ENCODE measurements at regions not wholly inside any gene's neighbourhood (a gene's known extent, or its start where the extent isn't known, plus 50 kb on each side); places are given as distances from the start of the nearest gene placed in this dataset.

- intact Hi-C loops (cut with DNase I; ENCODE audit: low total_unique reads) = no loop called here
- TF ChIP-seq CTCF (IDR thresholded peaks at IDR 0.05) = no peak
- no peak for TF ChIP-seq POLR2A (IDR thresholded peaks at IDR 0.05)
- H3K9me3 ChIP-seq = no peaks in the 10 kb centered on the region
- no peak overlapping the region for H3K4me3 ChIP-seq
- no peak overlapping the region for H3K27ac ChIP-seq
- no peaks in the 10 kb centered on the region for H3K4me1 ChIP-seq
- H3K36me3 ChIP-seq = no peaks in the 10 kb centered on the region
- DNase-seq = no peak
- H3K27me3 ChIP-seq = no peaks in the 10 kb centered on the region
These were observed 274.9 kb downstream of the HAPSTR1 start for GRCh38 chr16:9366048-9366969.

- DNase-seq = peak in 1 of 2 donors; percentile 19
- intact Hi-C loops (cut with DNase I; ENCODE audit: low total_unique reads) = no loop called here
- H3K27ac ChIP-seq = no peak overlapping the region
- no peak for TF ChIP-seq POLR2A (IDR thresholded peaks at IDR 0.05)
- TF ChIP-seq CTCF (IDR thresholded peaks at IDR 0.05) = no peak
- no peak overlapping the region for H3K4me3 ChIP-seq
- no peaks in the 10 kb centered on the region for H3K9me3 ChIP-seq
- H3K4me1 ChIP-seq = no peaks in the 10 kb centered on the region
- no peaks in the 10 kb centered on the region for H3K36me3 ChIP-seq
- H3K27me3 ChIP-seq = no peaks in the 10 kb centered on the region
These were observed 278.6 kb downstream of the HAPSTR1 start for GRCh38 chr16:9370061-9370491.

DNA sequence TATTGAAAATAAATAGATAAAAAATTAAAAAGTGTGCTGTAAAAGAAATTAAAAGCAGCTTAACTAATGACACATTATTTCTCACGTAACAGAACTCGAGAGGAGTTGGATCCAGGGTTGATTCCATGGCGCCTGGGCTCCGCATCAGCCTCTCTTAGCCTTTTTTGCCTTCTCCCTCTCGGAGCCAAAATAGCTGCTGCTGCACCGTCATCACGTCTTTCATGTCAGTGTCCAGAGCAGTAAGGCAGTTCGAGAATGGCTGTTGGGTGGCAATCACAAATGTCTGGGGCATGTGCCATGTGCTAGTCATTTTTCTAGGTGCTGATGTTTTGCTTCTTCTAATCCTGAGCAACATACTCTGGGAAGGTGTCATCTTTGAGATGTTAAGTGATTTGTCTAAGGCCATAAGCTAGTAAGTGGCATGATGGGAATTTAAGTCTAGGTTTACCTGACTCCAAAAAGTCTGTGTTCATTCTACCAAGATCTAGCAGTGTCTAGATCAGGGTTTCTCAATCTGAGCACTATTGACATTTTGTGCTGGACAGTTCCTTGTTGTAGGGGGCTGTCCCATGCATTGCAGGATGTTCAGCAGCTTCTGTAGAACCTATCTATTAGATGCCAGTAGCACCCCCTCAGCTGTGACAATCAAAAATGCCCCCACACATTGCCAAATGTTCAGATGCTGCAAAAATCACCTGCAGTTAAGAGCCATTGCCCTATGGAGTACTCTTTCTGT is 280.4 kb downstream of the HAPSTR1 start:
- intact Hi-C loops (cut with DNase I; ENCODE audit: low total_unique reads) = no loop called here

DNA sequence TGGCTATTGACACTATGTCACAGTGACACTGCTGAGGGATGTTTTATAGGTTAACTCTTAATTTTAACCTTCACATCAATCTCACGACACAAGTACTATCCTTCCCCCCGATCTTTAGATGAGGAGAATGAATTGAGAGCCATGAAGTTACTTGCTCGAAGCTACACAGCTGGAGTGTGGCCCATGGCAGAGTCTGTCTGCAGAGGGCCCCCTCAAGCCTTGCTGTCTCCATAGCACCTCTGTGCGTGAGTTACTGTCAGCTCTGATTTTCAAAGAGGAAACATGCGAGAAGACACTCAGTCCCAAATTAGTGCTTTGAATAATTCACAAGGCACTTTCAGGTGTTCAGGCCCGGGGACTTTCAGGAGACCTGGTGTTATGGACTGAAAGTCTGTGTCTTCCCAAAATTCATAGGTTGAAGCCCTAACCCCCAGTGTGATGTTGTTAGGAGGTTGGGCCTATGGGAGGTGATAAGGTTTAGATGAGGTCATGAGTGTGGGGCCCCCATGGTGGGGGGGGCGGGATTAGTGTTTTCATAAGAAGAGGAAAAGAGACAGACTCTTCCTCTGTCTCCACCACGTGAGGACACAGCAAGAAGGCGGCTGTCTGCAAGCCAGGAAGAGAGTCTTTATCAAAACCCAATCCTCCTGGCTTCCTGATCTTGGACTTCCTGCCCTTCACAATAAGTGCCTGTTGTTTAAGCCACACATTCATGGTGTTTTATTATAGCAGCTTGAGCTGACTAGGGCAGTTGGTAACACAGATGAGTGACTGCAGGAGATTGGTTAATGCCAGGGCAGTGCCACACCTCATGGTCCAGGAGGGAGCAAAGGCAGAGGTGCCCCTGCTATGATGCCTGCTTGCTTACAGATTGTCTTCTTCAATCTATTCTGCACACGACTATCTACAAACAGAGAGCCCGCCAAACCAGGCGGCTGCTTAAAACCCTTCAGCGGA is 281.8 kb downstream of the HAPSTR1 start:
- Histone ChIP-seq H3K4me3 (no peak overlapping the region), H3K27me3 (no peaks in the 10 kb centered on the region), H3K9me3 (no peaks in the 10 kb centered on the region), H3K36me3 (no peaks in the 10 kb centered on the region), H3K4me1 (no peaks in the 10 kb centered on the region), H3K27ac (no peak overlapping the region)
- no peak for TF ChIP-seq POLR2A (IDR thresholded peaks at IDR 0.05)
- no peak for TF ChIP-seq CTCF (IDR thresholded peaks at IDR 0.05)
- DNase-seq = no peak
- intact Hi-C loops (cut with DNase I; ENCODE audit: low total_unique reads) = no loop called here

More for the DNA sequence above, 280.4 kb downstream of the HAPSTR1 start:
- DNase-seq = no peak
- Histone ChIP-seq H3K4me3 (no peak overlapping the region), H3K27ac (no peak overlapping the region), H3K4me1 (no peaks in the 10 kb centered on the region), H3K27me3 (no peaks in the 10 kb centered on the region), H3K36me3 (no peaks in the 10 kb centered on the region), H3K9me3 (no peaks in the 10 kb centered on the region)
- TF ChIP-seq POLR2A (IDR thresholded peaks at IDR 0.05) = no peak
- no peak for TF ChIP-seq CTCF (IDR thresholded peaks at IDR 0.05)

All from uterus (tissue), 3 donors.